IMR-90 (cell line): ENCODE measurements at regions not wholly inside any gene's neighbourhood (a gene's known extent, or its start where the extent isn't known, plus 50 kb on each side); places are given as distances from the start of the nearest gene placed in this dataset.

Experiments used
- ATAC-seq: fragments of 200-7000 bp; cut with Tn5 transposase; 2 replicates; pipeline ENCODE4 v1.9.1; 2020; ENCODE audit warnings: low read depth, mild to moderate bottlenecking, moderate library complexity
- BruUV-seq: library from RNA; stranded (reverse); fragments of 400-500 nt; replicated peaks from 2 replicates; lab custom pipeline; 2021; lab: Mats Ljungman, UMichigan
- CTCF ChIA-PET: fragments of 300-600 bp; formaldehyde crosslinking; extraction: SDS; loops from one replicate; lab custom pipeline; 2021; ENCODE audit warnings: antibody characterized with exemption; lab: Yijun Ruan, JAX
- POLR2A ChIA-PET: fragments of 300-600 bp; sonication (Branson Sonifier 250); formaldehyde crosslinking; loops from one replicate; lab custom pipeline; 2022; ENCODE audit warnings: antibody characterized with exemption; ENCODE audit not compliant: unreplicated experiment; lab: Charles Lee
- DNase-seq: peaks from one replicate; pipeline ENCODE4 v3.0.0; 2013
- H2AFZ ChIP-seq: replicated peaks from 2 replicates; pipeline ENCODE3; 2013; ENCODE audit warnings: low read length, mild to moderate bottlenecking; ENCODE audit not compliant: poor library complexity
- H2AK5ac ChIP-seq: 2 replicates; pipeline ENCODE4 v1.6.1; 2013; ENCODE audit warnings: low read depth, low read length, inconsistent platforms
- H2AK9ac ChIP-seq: replicated peaks from 2 replicates; pipeline ENCODE3; 2013; ENCODE audit warnings: mild to moderate bottlenecking, low read depth, low read length, moderate library complexity; ENCODE audit not compliant: poor library complexity
- H2BK120ac ChIP-seq: 2 replicates; pipeline ENCODE4 v1.6.1; 2013; ENCODE audit warnings: low read depth, low read length, inconsistent platforms
- H2BK15ac ChIP-seq: 3 replicates; pipeline ENCODE4 v1.6.1; 2013; ENCODE audit warnings: low read depth, low read length, inconsistent platforms
- H2BK20ac ChIP-seq: 2 replicates; pipeline ENCODE4 v1.6.1; 2013; ENCODE audit warnings: low read depth, mild to moderate bottlenecking, inconsistent platforms, low read length, moderate library complexity
- H2BK5ac ChIP-seq: 2 replicates; pipeline ENCODE4 v1.6.1; 2013; ENCODE audit warnings: mild to moderate bottlenecking, low read depth, low read length, inconsistent platforms; ENCODE audit not compliant: poor library complexity, severe bottlenecking
- H3K14ac ChIP-seq: replicated peaks from 2 replicates; pipeline ENCODE4 v1.6.1; 2013; ENCODE audit warnings: low read depth, low read length, inconsistent platforms
- H3K18ac ChIP-seq: 2 replicates; pipeline ENCODE4 v1.6.1; 2013; ENCODE audit warnings: low read depth, low read length, control low read depth
- H3K23ac ChIP-seq: 2 replicates; pipeline ENCODE4 v1.6.1; 2013; ENCODE audit warnings: low read depth, low read length, inconsistent platforms
- H3K27ac ChIP-seq: 2 replicates; pipeline ENCODE4 v1.5.1; 2013; ENCODE audit warnings: mild to moderate bottlenecking, control low read depth, low read length; ENCODE audit not compliant: insufficient read depth
- H3K27me3 ChIP-seq: 2 replicates; pipeline ENCODE4 v1.6.1; 2013; ENCODE audit warnings: low read length; ENCODE audit not compliant: control insufficient read depth, insufficient read depth
- H3K36me3 ChIP-seq: 2 replicates; pipeline ENCODE4 v1.6.1; 2013; ENCODE audit warnings: low read length, mixed read lengths; ENCODE audit not compliant: control insufficient read depth, insufficient read depth
- H3K4ac ChIP-seq: 2 replicates; pipeline ENCODE4 v1.6.1; 2013; ENCODE audit warnings: low read depth, low read length, inconsistent platforms
- H3K4me1 ChIP-seq: 2 replicates; pipeline ENCODE4 v1.6.1; 2013; ENCODE audit warnings: low read length, mixed read lengths; ENCODE audit not compliant: control insufficient read depth, insufficient read depth
- H3K4me2 ChIP-seq: 2 replicates; pipeline ENCODE4 v1.6.1; 2013; ENCODE audit warnings: low read depth, mild to moderate bottlenecking, control low read depth, low read length, moderate library complexity
- H3K4me3 ChIP-seq: 2 replicates; pipeline ENCODE4 v1.5.1; 2013; ENCODE audit warnings: low read depth, mild to moderate bottlenecking, control low read depth, low read length, moderate library complexity; ENCODE audit not compliant: insufficient read depth
- H3K56ac ChIP-seq: 2 replicates; pipeline ENCODE4 v1.6.1; 2013; ENCODE audit warnings: low read length, inconsistent platforms; ENCODE audit not compliant: insufficient read depth; ENCODE audit errors: extremely low read depth
- H3K79me1 ChIP-seq, 2 experiments: 2 replicates each; pipeline ENCODE4 v1.6.1; 2013; ENCODE audit warnings: low read length in 2 of 2, inconsistent platforms in 1 of 2, low read depth in 1 of 2
- H3K9ac ChIP-seq: 2 replicates; pipeline ENCODE4 v1.6.1; 2013; ENCODE audit warnings: low read depth, low read length, control low read depth
- H3K9me1 ChIP-seq: 2 replicates; pipeline ENCODE4 v1.6.1; 2013; ENCODE audit warnings: low read length, inconsistent platforms; ENCODE audit not compliant: insufficient read depth
- H3K9me3 ChIP-seq: 2 replicates; pipeline ENCODE4 v1.6.1; 2013; ENCODE audit warnings: low read length; ENCODE audit not compliant: control insufficient read depth, insufficient read depth
- H4K20me1 ChIP-seq: 2 replicates; pipeline ENCODE4 v1.6.1; 2013; ENCODE audit warnings: low read length, inconsistent platforms; ENCODE audit not compliant: insufficient read depth
- H4K5ac ChIP-seq: 2 replicates; pipeline ENCODE4 v1.6.1; 2013; ENCODE audit warnings: mild to moderate bottlenecking, low read depth, low read length, control low read depth
- H4K8ac ChIP-seq, 2 experiments: 2 replicates each; pipeline ENCODE4 v1.6.1; 2013; ENCODE audit warnings: low read depth in 2 of 2, low read length in 2 of 2, control low read depth in 1 of 2, inconsistent platforms in 1 of 2
- H4K91ac ChIP-seq: 2 replicates; pipeline ENCODE4 v1.6.1; 2013; ENCODE audit warnings: low read depth, low read length, inconsistent platforms; ENCODE audit not compliant: insufficient read depth
- CHD1 ChIP-seq: IDR thresholded peaks from 2 replicates; pipeline ENCODE4 v1.6.1; 2012; ENCODE audit warnings: low read depth, low read length, improper control_type of control experiment
- CTCF ChIP-seq: conservative IDR thresholded peaks from 2 replicates; pipeline ENCODE4 v1.5.1; 2012; ENCODE audit warnings: mild to moderate bottlenecking, low read depth, low read length, improper control_type of control experiment
- ELK1 ChIP-seq: fragments of 150-350 bp; IDR thresholded peaks from 2 replicates; pipeline ENCODE4 v1.6.1; 2016; ENCODE audit warnings: low read depth, mild to moderate bottlenecking, low read length, moderate library complexity, borderline replicate concordance
- FOS ChIP-seq: fragments of 150-350 bp; IDR thresholded peaks from 2 replicates; pipeline ENCODE4 v1.6.1; 2016; ENCODE audit warnings: low read depth, low read length
- MAFK ChIP-seq: IDR thresholded peaks from 2 replicates; pipeline ENCODE4 v1.6.1; 2012; ENCODE audit warnings: low read depth, low read length, improper control_type of control experiment
- MAZ ChIP-seq: IDR thresholded peaks from 2 replicates; pipeline ENCODE4 v1.6.1; 2012; ENCODE audit warnings: low read depth, mild to moderate bottlenecking, low read length, improper control_type of control experiment, moderate library complexity, borderline replicate concordance
- MXI1 ChIP-seq: IDR thresholded peaks from 2 replicates; pipeline ENCODE4 v1.6.1; 2012; ENCODE audit warnings: low read depth, mild to moderate bottlenecking, low read length, moderate library complexity, borderline replicate concordance
- NFE2L2 ChIP-seq: fragments of 150-350 bp; IDR thresholded peaks from 2 replicates; pipeline ENCODE4 v1.6.1; 2016; ENCODE audit warnings: low read depth, mild to moderate bottlenecking, low read length
- RAD21 ChIP-seq: IDR thresholded peaks from 2 replicates; pipeline ENCODE4 v1.6.1; 2012; ENCODE audit warnings: low read length, improper control_type of control experiment
- RCOR1 ChIP-seq: IDR thresholded peaks from 2 replicates; pipeline ENCODE4 v1.6.1; 2012; ENCODE audit warnings: mild to moderate bottlenecking, low read length, improper control_type of control experiment; ENCODE audit not compliant: insufficient replicate concordance
- RFX5 ChIP-seq: IDR thresholded peaks from 2 replicates; pipeline ENCODE4 v1.8.0; 2012; ENCODE audit warnings: low read depth, mild to moderate bottlenecking, low read length, moderate library complexity
- SMC3 ChIP-seq: fragments of 150-350 bp; IDR thresholded peaks from 2 replicates; pipeline ENCODE4 v1.6.1; 2016; ENCODE audit warnings: low read depth, mild to moderate bottlenecking, antibody characterized with exemption, low read length, moderate library complexity
- USF2 ChIP-seq: fragments of 150-350 bp; IDR thresholded peaks from 2 replicates; pipeline ENCODE4 v1.6.1; 2017; ENCODE audit warnings: mild to moderate bottlenecking, antibody characterized with exemption, low read length, low read depth
- dilution Hi-C: fragments of 300-500 bp; cut with HindIII; formaldehyde crosslinking; loops from one replicate; pipeline ENCODE4 v1.14.3; 2018; ENCODE audit warnings: low sequenced_read_pairs; ENCODE audit not compliant: unreplicated experiment
- in situ Hi-C: fragments of 300-500 bp; cut with MboI; formaldehyde crosslinking; loops from 3 replicates; pipeline ENCODE4 v1.14.3; 2019; ENCODE audit warnings: low sequenced_read_pairs, inconsistent platforms, mixed read lengths
- intact Hi-C: fragments of 100-400 bp; cut with micrococcal nuclease; formaldehyde crosslinking; loops from 2 replicates; pipeline ENCODE4 v1.10.0; 2022

- no peaks in the 10 kb centered on the region for H3K9me3 ChIP-seq
- no peak overlapping the region for H3K4ac ChIP-seq
- H2AK9ac ChIP-seq: no peak overlapping the region
- H4K20me1 ChIP-seq: no peaks in the 10 kb centered on the region
- H4K8ac ChIP-seq: no peak overlapping the region
- no peak overlapping the region for H3K4me3 ChIP-seq
- H3K18ac ChIP-seq: no peak overlapping the region
- H3K9me1 ChIP-seq: peaks cover 3% of the 10 kb centered on the region; the same call in 1 of the 2 replicates
- H3K27me3 ChIP-seq: peaks cover 3% of the 10 kb centered on the region; the same call in 1 of the 2 replicates
- H2BK5ac ChIP-seq: no peak overlapping the region
- DNase-seq (no peak), ATAC-seq (no peak)
- H2BK120ac ChIP-seq: no peak overlapping the region
- no peak overlapping the region for H3K14ac ChIP-seq
- BruUV-seq: no TSS peak
- H2BK20ac ChIP-seq: no peak overlapping the region
- H2AFZ ChIP-seq: no peak overlapping the region
- H3K27ac ChIP-seq: no peak overlapping the region
- dilution Hi-C loops (no loop called here), in situ Hi-C loops (no loop called here), intact Hi-C loops (no loop called here)
- H3K36me3 ChIP-seq: no peaks in the 10 kb centered on the region
- H3K23ac ChIP-seq: no peak overlapping the region
- H2BK15ac ChIP-seq: no peak overlapping the region
- ChIA-PET POLR2A (no interaction called here), CTCF (no interaction called here)
- H4K5ac ChIP-seq: no peak overlapping the region
- H2AK5ac ChIP-seq: no peak overlapping the region
- TF ChIP-seq SMC3: no peak
- no peak for TF ChIP-seq ELK1
- TF ChIP-seq RFX5: no peak
- TF ChIP-seq MAFK: no peak
- TF ChIP-seq NFE2L2: no peak
- no peak for TF ChIP-seq RAD21
- TF ChIP-seq CTCF: no peak
- no peak for TF ChIP-seq MAZ
- TF ChIP-seq FOS: no peak
- TF ChIP-seq USF2: no peak
- TF ChIP-seq RCOR1: no peak
- no peak for TF ChIP-seq MXI1
- no peak for TF ChIP-seq CHD1
- H4K91ac ChIP-seq: no peak overlapping the region
- H3K56ac ChIP-seq: no peak overlapping the region
- no peaks in the 10 kb centered on the region for H3K79me1 ChIP-seq
- no peak overlapping the region for H3K4me2 ChIP-seq
- H3K4me1 ChIP-seq: peaks cover 3% of the 10 kb centered on the region; the same call in 1 of the 2 replicates
- H3K9ac ChIP-seq: no peak overlapping the region
Observed at GRCh38 chr2:175832866-175833265, 169.2 kb downstream of the LNPK start.
